ENCODE measurements at regions not wholly inside any gene's neighbourhood (a gene's known extent, or its start where the extent isn't known, plus 50 kb on each side); places are given as distances from the start of the nearest gene placed in this dataset.

DNA sequence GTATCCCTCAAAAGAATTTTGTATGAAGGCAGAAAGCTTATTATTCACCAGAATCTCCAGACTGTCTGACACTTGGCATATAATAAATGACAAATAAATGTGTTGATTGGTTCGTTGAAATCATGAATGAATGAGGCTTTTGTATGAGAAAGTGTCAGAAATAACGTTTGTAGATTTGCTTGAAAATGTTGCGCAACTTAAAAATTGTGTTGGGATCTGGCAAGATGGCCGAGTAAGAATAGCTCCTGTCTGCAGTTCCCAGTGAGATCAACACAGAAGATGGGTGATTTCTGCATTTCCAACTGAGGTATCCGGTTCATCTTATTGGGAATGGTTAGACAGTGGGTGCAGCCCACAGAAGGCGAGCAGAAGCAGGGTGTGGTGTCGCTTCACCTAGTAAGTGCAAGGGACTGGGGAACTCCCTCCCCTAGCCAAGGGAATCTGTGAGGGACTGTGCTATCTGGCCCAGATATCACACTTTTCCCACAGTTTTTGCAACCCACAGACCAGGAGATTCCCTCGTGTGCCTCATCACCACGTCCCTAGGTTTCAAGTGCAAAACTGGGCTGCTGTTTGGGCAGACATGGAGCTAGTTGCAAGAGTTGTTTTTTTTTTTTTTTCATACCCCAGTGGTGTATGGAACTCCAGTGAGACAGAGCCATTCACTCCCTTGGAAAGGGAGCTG, 759.0 kb downstream of the LTN1 start:
- DNase-seq (ENCODE audit: low read depth), result no peak

GRCh38 chr21:28230559-28230958, 762.1 kb downstream of the LTN1 start:
- DNase-seq (ENCODE audit: low read depth), result no peak

DNA sequence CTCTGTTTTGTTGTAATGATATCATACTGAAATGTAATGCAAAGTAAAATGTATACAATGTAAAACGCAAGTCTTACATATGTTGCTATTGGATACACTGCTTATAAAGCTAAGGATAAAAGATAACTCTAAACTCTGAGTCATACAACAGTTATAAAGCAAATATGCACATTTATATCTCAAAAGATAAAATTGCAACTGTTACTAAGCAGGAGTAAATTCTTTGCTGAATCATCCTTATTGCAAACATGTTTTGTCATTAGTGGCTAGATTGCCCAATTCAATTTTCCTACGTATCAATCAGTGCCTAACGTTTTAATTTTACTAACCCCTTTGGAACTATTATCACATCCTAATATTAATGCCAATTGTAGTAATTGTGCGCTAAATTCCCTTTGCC, 762.9 kb downstream of the LTN1 start:
- no peak for DNase-seq (ENCODE audit: low read depth)

DNA sequence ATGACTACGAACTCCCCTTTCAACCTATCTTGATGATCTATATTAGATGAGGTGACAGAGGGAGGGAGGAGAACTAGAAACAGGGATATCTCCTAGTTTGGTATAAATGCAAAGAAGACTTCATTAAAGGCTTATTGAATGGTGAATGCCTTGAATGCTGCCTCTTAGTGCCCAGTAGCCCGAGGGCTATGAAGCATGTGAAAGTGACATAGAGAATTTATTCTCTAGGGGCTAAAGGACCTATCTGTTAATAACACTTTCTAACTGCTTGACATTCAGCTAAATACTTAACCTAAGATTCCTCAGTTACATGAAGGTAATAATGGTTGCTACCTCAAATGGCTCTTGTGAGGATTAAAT, 764.1 kb downstream of the LTN1 start:
- no peak for DNase-seq (ENCODE audit: low read depth)

DNA sequence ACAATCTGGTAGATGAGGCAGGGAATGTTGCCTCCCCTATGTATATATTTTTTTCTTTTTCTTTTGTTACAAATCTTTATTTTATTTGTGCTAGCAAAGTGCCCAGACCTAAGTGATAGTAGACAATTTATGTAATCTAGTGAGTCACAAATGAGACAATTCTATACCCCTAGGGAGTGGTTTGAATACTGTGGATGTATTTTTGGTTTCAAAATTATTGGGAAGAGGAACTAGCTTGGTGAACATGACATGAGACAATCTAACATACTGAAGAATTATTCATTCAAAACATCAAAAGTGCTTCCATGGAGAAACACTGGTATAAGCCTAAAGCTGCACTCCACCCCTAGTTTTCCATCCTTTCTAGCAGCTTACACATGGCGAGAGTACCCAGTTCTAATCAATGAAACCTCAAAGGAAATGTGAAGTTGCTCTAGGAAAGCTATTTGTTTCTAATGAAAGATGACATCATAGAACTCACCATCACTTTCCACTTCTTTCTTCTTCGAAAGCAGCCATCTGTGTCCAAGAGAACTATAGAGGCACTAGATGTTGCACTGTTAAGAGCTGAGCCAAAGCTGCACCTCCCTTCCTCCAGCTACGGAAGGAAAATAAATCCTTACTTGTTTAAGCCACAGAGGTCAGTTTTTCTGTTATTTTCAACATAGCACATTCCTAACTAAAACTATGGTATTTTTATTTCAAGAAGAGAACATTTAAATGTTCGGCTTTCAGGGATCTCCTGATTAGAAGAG, 764.6 kb downstream of the LTN1 start:
- no peak for DNase-seq (ENCODE audit: low read depth)

DNA sequence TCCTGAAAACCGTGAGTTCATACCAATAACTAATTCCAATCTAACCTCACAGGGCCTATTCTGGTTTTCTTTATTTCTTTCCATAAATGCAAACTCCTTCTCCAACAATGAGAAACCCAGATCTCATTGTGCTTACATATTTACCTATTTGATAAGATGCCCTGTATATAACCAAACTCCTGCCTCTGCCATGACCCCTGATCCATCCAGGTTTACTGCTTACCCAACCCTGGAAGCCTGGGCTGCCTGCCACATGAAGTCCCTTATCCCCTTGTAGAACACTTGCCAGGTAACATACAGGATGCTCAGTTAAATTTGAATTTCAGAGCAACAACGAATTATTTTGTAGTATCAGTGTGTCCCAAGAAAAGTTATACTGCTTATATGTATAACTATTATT, 766.1 kb downstream of the LTN1 start:
- DNase-seq (ENCODE audit: low read depth), result no peak

- DNase-seq (ENCODE audit: low read depth), result no peak
Measured at GRCh38 chr21:28224191-28224726, 768.4 kb downstream of the LTN1 start.

- no peak for DNase-seq (ENCODE audit: low read depth)
Measured at GRCh38 chr21:28221984-28222383, 770.7 kb downstream of the LTN1 start.

DNA sequence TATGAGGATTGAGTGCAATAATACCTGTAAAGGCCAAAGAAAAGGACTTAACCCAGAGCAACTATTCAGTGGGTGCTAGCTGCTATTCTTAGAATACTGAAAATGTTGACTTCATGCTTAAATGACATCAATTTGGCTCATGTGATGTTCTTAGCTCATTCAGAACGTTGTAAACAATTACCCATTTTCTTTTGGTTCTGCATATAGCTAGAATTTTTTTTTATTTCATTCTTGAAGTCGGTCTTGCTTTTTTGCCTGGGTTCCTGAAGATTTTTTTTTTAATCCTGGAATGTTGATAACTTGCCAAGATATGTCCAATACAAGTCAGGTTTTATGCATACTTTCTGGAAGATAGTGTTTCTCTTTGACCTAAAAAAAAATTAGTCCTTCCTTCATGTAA, 772.0 kb downstream of the LTN1 start:
- no peak for DNase-seq (ENCODE audit: low read depth)

GRCh38 chr21:28216976-28217523, 775.6 kb downstream of the LTN1 start:
- no peak for DNase-seq (ENCODE audit: low read depth)

GRCh38 chr21:28215214-28215954, 777.3 kb downstream of the LTN1 start:
- DNase-seq (ENCODE audit: low read depth), result no peak

DNA sequence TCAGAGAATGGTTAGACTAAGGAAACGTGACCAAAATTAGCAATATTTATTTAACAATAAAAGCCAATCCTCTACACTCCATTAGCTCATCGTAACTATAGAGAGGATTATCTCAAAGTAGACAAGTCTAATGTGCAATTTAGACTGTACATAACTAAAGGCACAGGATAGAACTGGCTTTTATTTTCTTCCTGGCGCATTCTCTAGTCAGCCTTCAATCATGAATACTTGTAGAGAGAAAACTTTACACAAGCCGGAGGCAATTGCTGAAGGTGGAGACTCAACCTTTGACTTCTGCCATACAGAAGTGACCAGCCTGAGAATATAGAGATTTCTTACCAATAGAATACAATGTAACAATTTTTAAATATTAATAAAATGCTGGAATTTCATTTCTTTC, 777.9 kb downstream of the LTN1 start:
- no peak for DNase-seq (ENCODE audit: low read depth)

DNA sequence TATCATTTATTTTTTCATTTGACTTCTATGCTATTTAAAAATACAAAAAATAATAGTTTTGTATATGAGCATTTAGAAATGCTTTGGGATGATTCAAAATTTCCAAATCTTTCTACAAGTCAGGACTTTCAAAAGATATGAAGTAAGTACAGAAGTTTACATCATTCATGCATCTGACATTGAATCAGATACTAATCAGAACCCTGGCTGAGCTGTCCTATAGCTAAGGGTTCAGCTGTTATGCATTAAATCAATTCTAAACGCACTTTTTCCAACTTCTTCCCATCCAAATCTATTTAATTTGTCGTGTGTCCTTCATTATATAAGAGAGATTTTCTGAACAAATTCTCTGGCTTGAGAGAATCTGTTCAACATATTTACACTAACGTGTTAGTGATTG, 779.4 kb downstream of the LTN1 start:
- DNase-seq (ENCODE audit: low read depth), result no peak

DNA sequence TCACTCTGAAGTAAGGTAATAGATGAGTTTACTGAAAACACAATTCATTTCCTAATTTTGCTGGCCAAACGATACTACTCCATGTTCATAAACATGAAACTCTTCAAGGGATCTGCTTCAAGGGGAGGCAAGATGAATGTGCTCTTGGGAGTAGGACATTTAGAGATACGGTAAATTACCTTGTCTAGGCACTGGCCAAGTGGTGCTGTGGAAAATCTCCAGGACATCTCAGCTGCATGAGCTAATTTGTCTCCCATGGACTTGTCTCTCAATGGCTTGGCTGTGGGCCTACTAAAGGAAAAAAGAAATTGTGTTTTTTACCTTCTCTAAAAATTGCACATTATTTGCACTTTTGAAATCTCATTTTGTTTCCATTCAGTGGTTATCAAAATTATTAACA, 780.6 kb downstream of the LTN1 start:
- no peak for DNase-seq (ENCODE audit: low read depth)

GRCh38 chr21:28207436-28208173, 785.1 kb downstream of the LTN1 start:
- no peak for DNase-seq (ENCODE audit: low read depth)

GRCh38 chr21:28200726-28201125, 792.0 kb downstream of the LTN1 start:
- DNase-seq (ENCODE audit: low read depth), result no peak

GRCh38 chr21:28196981-28197380, 795.7 kb downstream of the LTN1 start:
- DNase-seq (ENCODE audit: low read depth), result no peak

DNA sequence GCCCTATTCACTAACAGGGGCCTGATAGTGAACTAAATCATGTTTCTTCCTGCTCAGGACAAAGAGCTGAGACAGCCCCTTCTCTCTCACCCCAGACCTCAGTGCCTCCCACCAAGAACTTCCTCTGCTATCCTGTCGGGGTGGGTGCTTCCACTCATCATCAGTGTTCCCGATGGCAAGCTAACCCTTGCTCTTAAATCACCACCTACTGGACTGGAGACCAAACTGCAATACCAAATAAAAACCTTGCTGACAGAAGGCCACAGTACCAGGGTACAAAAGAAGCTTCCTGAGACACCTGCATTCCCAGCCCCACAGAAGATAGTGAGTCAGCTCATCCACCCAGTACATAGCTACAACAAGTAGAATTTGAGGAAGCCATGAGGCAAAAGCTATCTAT, 799.5 kb downstream of the LTN1 start:
- DNase-seq (ENCODE audit: low read depth), result no peak

- no peak for DNase-seq (ENCODE audit: low read depth)
Measured at GRCh38 chr21:28186604-28187003, 806.1 kb downstream of the LTN1 start.

- DNase-seq (ENCODE audit: low read depth), result no peak
Measured at GRCh38 chr21:28181730-28182129, 810.9 kb downstream of the LTN1 start.

- DNase-seq (ENCODE audit: low read depth), result no peak
Measured at GRCh38 chr21:28179136-28179535, 813.5 kb downstream of the LTN1 start.

GRCh38 chr21:28177124-28177523, 815.6 kb downstream of the LTN1 start:
- DNase-seq (ENCODE audit: low read depth), result no peak

All from activated T-helper 1 cell treated with Interleukin-2 at 50 U/mL for 16 hours (primary cell).